GM23338 (cell line): ENCODE measurements at regions not wholly inside any gene's neighbourhood (a gene's known extent, or its start where the extent isn't known, plus 50 kb on each side); places are given as distances from the start of the nearest gene placed in this dataset.

Experiments
- ATAC-seq: fragments of 200-7000 bp; cut with Tn5 transposase; 3 replicates; pipeline ENCODE4 v1.9.1; 2020
- DNase-seq: peaks from one replicate; pipeline ENCODE4 v3.0.0-alpha.2; 2015; ENCODE audit warnings: low spot score
- H2AFZ ChIP-seq: fragments of 200-600 bp; sonication (generic); 2 replicates; pipeline ENCODE4 v1.8.0; 2016; ENCODE audit warnings: antibody characterized with exemption, mild to moderate bottlenecking, moderate library complexity
- H3F3A ChIP-seq: fragments of 200-600 bp; sonication (generic); replicated peaks from 2 replicates; pipeline ENCODE4 v1.8.0; 2017; ENCODE audit warnings: antibody characterized with exemption, mixed run types, low read depth
- H3K27ac ChIP-seq: fragments of 200-600 bp; sonication (generic); 2 replicates; pipeline ENCODE4 v1.6.1; 2016; ENCODE audit warnings: low read depth
- H3K27me3 ChIP-seq: fragments of 200-600 bp; sonication (generic); 2 replicates; pipeline ENCODE4 v1.8.0; 2016; ENCODE audit warnings: mild to moderate bottlenecking, mixed run types, moderate library complexity; ENCODE audit not compliant: insufficient read depth
- H3K36me3 ChIP-seq: fragments of 200-600 bp; sonication (generic); 2 replicates; pipeline ENCODE4 v1.8.0; 2016; ENCODE audit warnings: mild to moderate bottlenecking; ENCODE audit not compliant: insufficient read depth
- H3K4me1 ChIP-seq: fragments of 200-600 bp; sonication (generic); 2 replicates; pipeline ENCODE4 v1.8.0; 2016; ENCODE audit warnings: mild to moderate bottlenecking, moderate library complexity; ENCODE audit not compliant: insufficient read depth
- H3K4me2 ChIP-seq: fragments of 200-600 bp; sonication (generic); 2 replicates; pipeline ENCODE4 v1.7.1; 2017; ENCODE audit warnings: mixed run types
- H3K4me3 ChIP-seq: fragments of 200-600 bp; sonication (generic); 2 replicates; pipeline ENCODE4 v1.6.1; 2016; ENCODE audit warnings: mixed run types
- H3K79me2 ChIP-seq: fragments of 200-600 bp; sonication (generic); replicated peaks from 2 replicates; pipeline ENCODE4 v1.8.0; 2017; ENCODE audit warnings: mild to moderate bottlenecking; ENCODE audit not compliant: insufficient read depth
- H3K9me2 ChIP-seq: fragments of 200-600 bp; sonication (generic); 2 replicates; pipeline ENCODE4 v1.8.0; 2017; ENCODE audit not compliant: insufficient read depth
- H4K20me1 ChIP-seq: fragments of 200-600 bp; sonication (generic); replicated peaks from 2 replicates; pipeline ENCODE4 v1.8.0; 2017; ENCODE audit warnings: mild to moderate bottlenecking; ENCODE audit not compliant: insufficient read depth
- H3K27ac Mint-ChIP-seq: 2 replicates; pipeline ENCODE4 v1.8.0; 2020; ENCODE audit warnings: inconsistent platforms, mild to moderate bottlenecking, moderate library complexity, mixed read lengths
- H3K27me3 Mint-ChIP-seq: 3 replicates; pipeline ENCODE4 v1.8.0; 2022; ENCODE audit warnings: low read depth, mild to moderate bottlenecking, moderate library complexity, mixed read lengths, inconsistent platforms; ENCODE audit not compliant: insufficient read depth, poor library complexity
- H3K36me3 Mint-ChIP-seq: 3 replicates; pipeline ENCODE4 v1.8.0; 2021; ENCODE audit warnings: low read depth, mild to moderate bottlenecking, inconsistent platforms, moderate library complexity, mixed read lengths
- H3K4me1 Mint-ChIP-seq: 3 replicates; pipeline ENCODE4 v1.8.0; 2020; ENCODE audit warnings: mild to moderate bottlenecking, inconsistent platforms, mixed read lengths
- H3K4me3 Mint-ChIP-seq: 3 replicates; pipeline ENCODE4 v1.8.0; 2021; ENCODE audit warnings: moderate library complexity, mild to moderate bottlenecking, inconsistent platforms, mixed read lengths
- H3K9me3 Mint-ChIP-seq: 3 replicates; pipeline ENCODE4 v1.8.0; 2020; ENCODE audit warnings: moderate library complexity, mild to moderate bottlenecking, inconsistent platforms, mixed read lengths
- EZH2 ChIP-seq: fragments of 200-600 bp; sonication (generic); IDR thresholded peaks from one replicate; pipeline ENCODE4 v1.8.0; 2017; ENCODE audit warnings: antibody characterized with exemption, mild to moderate bottlenecking, low read depth; ENCODE audit not compliant: unreplicated experiment
- JUNB ChIP-seq: IDR thresholded peaks from one replicate; pipeline ENCODE4 v1.6.1; 2016; ENCODE audit warnings: antibody characterized with exemption; ENCODE audit not compliant: unreplicated experiment
- ZNF331 ChIP-seq: fragments of 250-450 bp; sonication (Bioruptor Pico); IDR thresholded peaks from 2 replicates; pipeline ENCODE4 v1.5.0; 2020; ENCODE audit warnings: low read depth, mild to moderate bottlenecking, moderate library complexity
- TF ChIP-seq, protein P1 (sequence below), 2 experiments: fragments of 200-600 bp in 1 of 2; sonication (generic) in 1 of 2; conservative IDR thresholded peaks; 2 replicates each; pipeline versions ENCODE4 v1.5.1 to v1.6.1; 2016 to 2017; ENCODE audit warnings: antibody characterized with exemption in 2 of 2, low read depth in 2 of 2, mild to moderate bottlenecking in 2 of 2, moderate library complexity in 1 of 2
- TF ChIP-seq, protein P2 (sequence below): fragments of 250-450 bp; sonication (Bioruptor Pico); IDR thresholded peaks from 2 replicates; pipeline ENCODE4 v1.5.0; 2020; ENCODE audit warnings: mild to moderate bottlenecking, moderate library complexity
- TF ChIP-seq, protein P3 (sequence below): IDR thresholded peaks from one replicate; pipeline ENCODE4 v1.6.1; 2018; ENCODE audit warnings: antibody characterized with exemption; ENCODE audit not compliant: unreplicated experiment

GRCh38 chr12:89884952-89885351 lies 176.3 kb upstream of the ATP2B1 start:
- Mint-ChIP-seq H3K4me1 (peaks cover 38% of the 10 kb centered on the region), H3K4me3 (no peak overlapping the region), H3K9me3 (peaks cover 7% of the 10 kb centered on the region; the same call in 2 of the 3 replicates), H3K36me3 (no peaks in the 10 kb centered on the region), H3K27ac (no peak overlapping the region), H3K27me3 (no peaks in the 10 kb centered on the region)
- no peak overlapping the region for H3K4me3 ChIP-seq
- no peaks in the 10 kb centered on the region for H3K79me2 ChIP-seq
- DNase-seq (no peak), ATAC-seq (no peak)
- peaks cover 9% of the 10 kb centered on the region for H3K9me2 ChIP-seq
- H3K27me3 ChIP-seq, result no peaks in the 10 kb centered on the region
- no peaks in the 10 kb centered on the region for H4K20me1 ChIP-seq
- no peaks in the 10 kb centered on the region for H3K36me3 ChIP-seq
- no peaks in the 10 kb centered on the region for H3F3A ChIP-seq
- H3K27ac ChIP-seq, result no peak overlapping the region
- peaks cover 20% of the 10 kb centered on the region for H3K4me1 ChIP-seq
- no peak overlapping the region for H2AFZ ChIP-seq
- TF ChIP-seq, protein P1, sequence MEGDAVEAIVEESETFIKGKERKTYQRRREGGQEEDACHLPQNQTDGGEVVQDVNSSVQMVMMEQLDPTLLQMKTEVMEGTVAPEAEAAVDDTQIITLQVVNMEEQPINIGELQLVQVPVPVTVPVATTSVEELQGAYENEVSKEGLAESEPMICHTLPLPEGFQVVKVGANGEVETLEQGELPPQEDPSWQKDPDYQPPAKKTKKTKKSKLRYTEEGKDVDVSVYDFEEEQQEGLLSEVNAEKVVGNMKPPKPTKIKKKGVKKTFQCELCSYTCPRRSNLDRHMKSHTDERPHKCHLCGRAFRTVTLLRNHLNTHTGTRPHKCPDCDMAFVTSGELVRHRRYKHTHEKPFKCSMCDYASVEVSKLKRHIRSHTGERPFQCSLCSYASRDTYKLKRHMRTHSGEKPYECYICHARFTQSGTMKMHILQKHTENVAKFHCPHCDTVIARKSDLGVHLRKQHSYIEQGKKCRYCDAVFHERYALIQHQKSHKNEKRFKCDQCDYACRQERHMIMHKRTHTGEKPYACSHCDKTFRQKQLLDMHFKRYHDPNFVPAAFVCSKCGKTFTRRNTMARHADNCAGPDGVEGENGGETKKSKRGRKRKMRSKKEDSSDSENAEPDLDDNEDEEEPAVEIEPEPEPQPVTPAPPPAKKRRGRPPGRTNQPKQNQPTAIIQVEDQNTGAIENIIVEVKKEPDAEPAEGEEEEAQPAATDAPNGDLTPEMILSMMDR (conservative IDR thresholded peaks at IDR 0.05; ENCODE audit: low read depth in 2 of 2), result no peak
- TF ChIP-seq JUNB (no peak), EZH2 (no peak), ZNF331 (no peak)
- TF ChIP-seq, protein P2, sequence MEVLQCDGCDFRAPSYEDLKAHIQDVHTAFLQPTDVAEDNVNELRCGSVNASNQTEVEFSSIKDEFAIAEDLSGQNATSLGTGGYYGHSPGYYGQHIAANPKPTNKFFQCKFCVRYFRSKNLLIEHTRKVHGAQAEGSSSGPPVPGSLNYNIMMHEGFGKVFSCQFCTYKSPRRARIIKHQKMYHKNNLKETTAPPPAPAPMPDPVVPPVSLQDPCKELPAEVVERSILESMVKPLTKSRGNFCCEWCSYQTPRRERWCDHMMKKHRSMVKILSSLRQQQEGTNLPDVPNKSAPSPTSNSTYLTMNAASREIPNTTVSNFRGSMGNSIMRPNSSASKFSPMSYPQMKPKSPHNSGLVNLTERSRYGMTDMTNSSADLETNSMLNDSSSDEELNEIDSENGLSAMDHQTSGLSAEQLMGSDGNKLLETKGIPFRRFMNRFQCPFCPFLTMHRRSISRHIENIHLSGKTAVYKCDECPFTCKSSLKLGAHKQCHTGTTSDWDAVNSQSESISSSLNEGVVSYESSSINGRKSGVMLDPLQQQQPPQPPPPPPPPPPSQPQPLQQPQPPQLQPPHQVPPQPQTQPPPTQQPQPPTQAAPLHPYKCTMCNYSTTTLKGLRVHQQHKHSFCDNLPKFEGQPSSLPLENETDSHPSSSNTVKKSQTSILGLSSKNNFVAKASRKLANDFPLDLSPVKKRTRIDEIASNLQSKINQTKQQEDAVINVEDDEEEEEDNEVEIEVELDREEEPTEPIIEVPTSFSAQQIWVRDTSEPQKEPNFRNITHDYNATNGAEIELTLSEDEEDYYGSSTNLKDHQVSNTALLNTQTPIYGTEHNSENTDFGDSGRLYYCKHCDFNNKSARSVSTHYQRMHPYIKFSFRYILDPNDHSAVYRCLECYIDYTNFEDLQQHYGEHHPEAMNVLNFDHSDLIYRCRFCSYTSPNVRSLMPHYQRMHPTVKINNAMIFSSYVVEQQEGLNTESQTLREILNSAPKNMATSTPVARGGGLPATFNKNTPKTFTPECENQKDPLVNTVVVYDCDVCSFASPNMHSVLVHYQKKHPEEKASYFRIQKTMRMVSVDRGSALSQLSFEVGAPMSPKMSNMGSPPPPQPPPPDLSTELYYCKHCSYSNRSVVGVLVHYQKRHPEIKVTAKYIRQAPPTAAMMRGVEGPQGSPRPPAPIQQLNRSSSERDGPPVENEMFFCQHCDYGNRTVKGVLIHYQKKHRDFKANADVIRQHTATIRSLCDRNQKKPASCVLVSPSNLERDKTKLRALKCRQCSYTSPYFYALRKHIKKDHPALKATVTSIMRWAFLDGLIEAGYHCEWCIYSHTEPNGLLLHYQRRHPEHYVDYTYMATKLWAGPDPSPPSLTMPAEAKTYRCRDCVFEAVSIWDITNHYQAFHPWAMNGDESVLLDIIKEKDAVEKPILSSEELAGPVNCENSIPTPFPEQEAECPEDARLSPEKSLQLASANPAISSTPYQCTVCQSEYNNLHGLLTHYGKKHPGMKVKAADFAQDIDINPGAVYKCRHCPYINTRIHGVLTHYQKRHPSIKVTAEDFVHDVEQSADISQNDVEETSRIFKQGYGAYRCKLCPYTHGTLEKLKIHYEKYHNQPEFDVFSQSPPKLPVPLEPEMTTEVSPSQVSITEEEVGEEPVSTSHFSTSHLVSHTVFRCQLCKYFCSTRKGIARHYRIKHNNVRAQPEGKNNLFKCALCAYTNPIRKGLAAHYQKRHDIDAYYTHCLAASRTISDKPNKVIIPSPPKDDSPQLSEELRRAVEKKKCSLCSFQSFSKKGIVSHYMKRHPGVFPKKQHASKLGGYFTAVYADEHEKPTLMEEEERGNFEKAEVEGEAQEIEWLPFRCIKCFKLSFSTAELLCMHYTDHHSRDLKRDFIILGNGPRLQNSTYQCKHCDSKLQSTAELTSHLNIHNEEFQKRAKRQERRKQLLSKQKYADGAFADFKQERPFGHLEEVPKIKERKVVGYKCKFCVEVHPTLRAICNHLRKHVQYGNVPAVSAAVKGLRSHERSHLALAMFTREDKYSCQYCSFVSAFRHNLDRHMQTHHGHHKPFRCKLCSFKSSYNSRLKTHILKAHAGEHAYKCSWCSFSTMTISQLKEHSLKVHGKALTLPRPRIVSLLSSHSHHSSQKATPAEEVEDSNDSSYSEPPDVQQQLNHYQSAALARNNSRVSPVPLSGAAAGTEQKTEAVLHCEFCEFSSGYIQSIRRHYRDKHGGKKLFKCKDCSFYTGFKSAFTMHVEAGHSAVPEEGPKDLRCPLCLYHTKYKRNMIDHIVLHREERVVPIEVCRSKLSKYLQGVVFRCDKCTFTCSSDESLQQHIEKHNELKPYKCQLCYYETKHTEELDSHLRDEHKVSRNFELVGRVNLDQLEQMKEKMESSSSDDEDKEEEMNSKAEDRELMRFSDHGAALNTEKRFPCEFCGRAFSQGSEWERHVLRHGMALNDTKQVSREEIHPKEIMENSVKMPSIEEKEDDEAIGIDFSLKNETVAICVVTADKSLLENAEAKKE (CRISPR knock-in tag), result no peak
- TF ChIP-seq, protein P3, sequence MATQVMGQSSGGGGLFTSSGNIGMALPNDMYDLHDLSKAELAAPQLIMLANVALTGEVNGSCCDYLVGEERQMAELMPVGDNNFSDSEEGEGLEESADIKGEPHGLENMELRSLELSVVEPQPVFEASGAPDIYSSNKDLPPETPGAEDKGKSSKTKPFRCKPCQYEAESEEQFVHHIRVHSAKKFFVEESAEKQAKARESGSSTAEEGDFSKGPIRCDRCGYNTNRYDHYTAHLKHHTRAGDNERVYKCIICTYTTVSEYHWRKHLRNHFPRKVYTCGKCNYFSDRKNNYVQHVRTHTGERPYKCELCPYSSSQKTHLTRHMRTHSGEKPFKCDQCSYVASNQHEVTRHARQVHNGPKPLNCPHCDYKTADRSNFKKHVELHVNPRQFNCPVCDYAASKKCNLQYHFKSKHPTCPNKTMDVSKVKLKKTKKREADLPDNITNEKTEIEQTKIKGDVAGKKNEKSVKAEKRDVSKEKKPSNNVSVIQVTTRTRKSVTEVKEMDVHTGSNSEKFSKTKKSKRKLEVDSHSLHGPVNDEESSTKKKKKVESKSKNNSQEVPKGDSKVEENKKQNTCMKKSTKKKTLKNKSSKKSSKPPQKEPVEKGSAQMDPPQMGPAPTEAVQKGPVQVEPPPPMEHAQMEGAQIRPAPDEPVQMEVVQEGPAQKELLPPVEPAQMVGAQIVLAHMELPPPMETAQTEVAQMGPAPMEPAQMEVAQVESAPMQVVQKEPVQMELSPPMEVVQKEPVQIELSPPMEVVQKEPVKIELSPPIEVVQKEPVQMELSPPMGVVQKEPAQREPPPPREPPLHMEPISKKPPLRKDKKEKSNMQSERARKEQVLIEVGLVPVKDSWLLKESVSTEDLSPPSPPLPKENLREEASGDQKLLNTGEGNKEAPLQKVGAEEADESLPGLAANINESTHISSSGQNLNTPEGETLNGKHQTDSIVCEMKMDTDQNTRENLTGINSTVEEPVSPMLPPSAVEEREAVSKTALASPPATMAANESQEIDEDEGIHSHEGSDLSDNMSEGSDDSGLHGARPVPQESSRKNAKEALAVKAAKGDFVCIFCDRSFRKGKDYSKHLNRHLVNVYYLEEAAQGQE, result no peak
- peak overlapping the region; percentile 26 for H3K4me2 ChIP-seq
